ENCODE measurements at regions not wholly inside any gene's neighbourhood (a gene's known extent, or its start where the extent isn't known, plus 50 kb on each side); places are given as distances from the start of the nearest gene placed in this dataset.

GRCh38 chr5:63700241-63700640, 262.0 kb downstream of the HTR1A start:
- TF ChIP-seq TAF1 (IDR thresholded peaks at IDR 0.05; ENCODE audit: low read depth) (no peak), CTCF (IDR thresholded peaks at IDR 0.05; ENCODE audit: poor library complexity, severe bottlenecking) (no peak), POLR2AphosphoS5 (IDR thresholded peaks at IDR 0.05) (no peak), RAD21 (conservative IDR thresholded peaks at IDR 0.05) (no peak), EP300 (conservative IDR thresholded peaks at IDR 0.05; ENCODE audit: poor library complexity, severe bottlenecking) (no peak)
